ENCODE measurements at regions not wholly inside any gene's neighbourhood (a gene's known extent, or its start where the extent isn't known, plus 50 kb on each side); places are given as distances from the start of the nearest gene placed in this dataset.

GRCh38 chr2:175475130-175475529 is 293.6 kb upstream of the ATP5MC3 start:
- ATAC-seq (ENCODE audit: low FRiP score in 2 of 2) (no peak), DNase-seq (no peak)
- Histone ChIP-seq H3K27ac (no peak overlapping the region), H3K9me3 (no peaks in the 10 kb centered on the region), H3K4me1 (no peaks in the 10 kb centered on the region), H3K4me3 (no peak overlapping the region), H3K27me3 (no peaks in the 10 kb centered on the region), H3K36me3 (no peaks in the 10 kb centered on the region)
- WGBS, 2 donors, result 97% methylated on average over 6 of the region's 6 CpGs
- TF ChIP-seq CTCF (IDR thresholded peaks at IDR 0.05), result no peak
- TF ChIP-seq EP300 (IDR thresholded peaks at IDR 0.05), result no peak
- no peak for TF ChIP-seq POLR2A (IDR thresholded peaks at IDR 0.05)
- TF ChIP-seq POLR2AphosphoS5 (IDR thresholded peaks at IDR 0.05), result no peak

DNA sequence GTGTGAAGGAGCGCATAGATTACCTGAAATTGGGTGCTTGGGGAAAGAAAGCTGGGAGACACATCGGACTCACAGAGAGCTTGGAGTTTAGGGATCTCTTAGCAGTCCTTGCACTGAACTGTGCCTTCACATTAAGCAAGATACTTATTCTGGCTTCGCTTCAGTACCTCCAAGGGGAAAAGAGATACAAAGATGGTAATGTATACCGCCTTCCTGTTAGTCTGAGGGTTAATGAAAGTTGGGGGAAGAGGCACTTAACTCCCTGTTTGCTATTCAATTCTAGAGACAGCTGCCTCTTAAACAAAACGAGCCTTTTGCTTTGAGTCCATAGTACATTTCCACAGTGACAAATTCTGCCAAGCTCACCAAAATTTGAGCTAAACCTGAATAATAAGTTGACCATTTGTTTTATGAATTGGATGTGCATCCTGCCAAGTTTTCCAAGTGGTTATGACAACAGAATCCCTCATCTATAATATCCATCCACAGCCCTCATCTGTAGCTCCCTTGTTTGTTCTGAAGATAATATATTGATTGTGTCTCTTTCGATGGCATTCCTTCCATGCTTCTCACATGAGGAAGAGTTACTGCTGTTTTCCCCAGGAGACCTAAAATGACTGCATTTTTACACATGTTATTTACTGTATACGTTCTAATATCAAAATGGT is 287.1 kb upstream of the ATP5MC3 start:
- no peaks in the 10 kb centered on the region for H3K36me3 ChIP-seq
- TF ChIP-seq POLR2AphosphoS5 (IDR thresholded peaks at IDR 0.05) (no peak), EP300 (IDR thresholded peaks at IDR 0.05) (no peak), CTCF (IDR thresholded peaks at IDR 0.05) (no peak), POLR2A (IDR thresholded peaks at IDR 0.05) (no peak)
- H3K27ac ChIP-seq, result no peak overlapping the region
- H3K4me1 ChIP-seq, result no peaks in the 10 kb centered on the region
- DNase-seq, result no peak
- no peak for ATAC-seq (ENCODE audit: low FRiP score in 2 of 2)
- WGBS, 2 donors, result 77 to 82% methylated on average over 7 of the region's 7 CpGs
- no peaks in the 10 kb centered on the region for H3K27me3 ChIP-seq
- H3K9me3 ChIP-seq, result no peaks in the 10 kb centered on the region
- no peak overlapping the region for H3K4me3 ChIP-seq

DNA sequence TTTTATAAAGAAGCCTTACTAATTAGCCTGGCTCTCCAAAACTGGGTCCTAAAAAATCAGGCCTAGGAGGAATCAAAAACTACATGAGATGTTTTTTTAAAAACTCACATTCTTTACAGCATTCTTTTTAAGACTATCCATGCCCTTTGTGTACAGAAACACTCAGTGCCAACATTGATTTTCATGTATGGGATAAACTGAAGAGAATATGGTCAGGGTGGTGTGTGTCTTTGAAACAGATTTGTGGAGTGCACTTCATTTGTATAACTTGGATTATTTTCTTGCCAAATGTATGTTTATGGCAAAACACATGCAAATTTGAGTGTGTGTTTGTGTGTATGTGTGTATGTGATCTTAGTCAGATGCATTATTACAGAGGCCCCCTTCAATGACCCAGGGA is 283.6 kb upstream of the ATP5MC3 start:
- ATAC-seq (ENCODE audit: low FRiP score in 2 of 2), result no peak
- Histone ChIP-seq H3K27ac (no peak overlapping the region), H3K9me3 (peaks cover 0 to 3% (median 0%) of the 10 kb centered on the region in 4 donors), H3K4me1 (no peaks in the 10 kb centered on the region), H3K27me3 (no peaks in the 10 kb centered on the region), H3K4me3 (no peak overlapping the region), H3K36me3 (no peaks in the 10 kb centered on the region)
- no peak for DNase-seq
- TF ChIP-seq POLR2A (IDR thresholded peaks at IDR 0.05), result no peak
- no peak for TF ChIP-seq EP300 (IDR thresholded peaks at IDR 0.05)
- TF ChIP-seq POLR2AphosphoS5 (IDR thresholded peaks at IDR 0.05), result no peak
- no peak for TF ChIP-seq CTCF (IDR thresholded peaks at IDR 0.05)

GRCh38 chr2:175464311-175464670 is 282.8 kb upstream of the ATP5MC3 start:
- no peak overlapping the region for H3K4me3 ChIP-seq
- H3K9me3 ChIP-seq, result peaks cover 0 to 3% (median 0%) of the 10 kb centered on the region in 4 donors
- DNase-seq (no peak), ATAC-seq (ENCODE audit: low FRiP score in 2 of 2) (no peak)
- H3K36me3 ChIP-seq, result no peaks in the 10 kb centered on the region
- no peaks in the 10 kb centered on the region for H3K4me1 ChIP-seq
- TF ChIP-seq CTCF (IDR thresholded peaks at IDR 0.05) (no peak), POLR2AphosphoS5 (IDR thresholded peaks at IDR 0.05) (no peak), EP300 (IDR thresholded peaks at IDR 0.05) (no peak), POLR2A (IDR thresholded peaks at IDR 0.05) (no peak)
- H3K27me3 ChIP-seq, result no peaks in the 10 kb centered on the region
- WGBS, 2 donors, result 88% methylated on average over 7 of the region's 7 CpGs
- H3K27ac ChIP-seq, result peak overlapping the region in 1 of 4 donors; percentile 34
